Astrocyte of the cerebellum (primary cell): ENCODE measurements at regions not wholly inside any gene's neighbourhood (a gene's known extent, or its start where the extent isn't known, plus 50 kb on each side); places are given as distances from the start of the nearest gene placed in this dataset.

Experiments used
- DNase-seq: peaks from one replicate; pipeline ENCODE4 v3.0.0-alpha.2; 2011; ENCODE audit warnings: low read depth
- H3K4me3 ChIP-seq: 2 replicates; pipeline ENCODE4 v1.5.1; 2011; ENCODE audit warnings: mild to moderate bottlenecking, low read depth, low read length, moderate library complexity
- in situ Hi-C: cut with HindIII; loops from 2 replicates; pipeline ENCODE4 v1.10.0; 2017; ENCODE audit warnings: low sequenced_read_pairs
- TF ChIP-seq, protein P1 (sequence below): IDR thresholded peaks from 2 replicates; pipeline ENCODE4 v1.5.1; 2012; ENCODE audit warnings: low read length, low read depth, moderate library complexity, mild to moderate bottlenecking; ENCODE audit errors: missing control alignments

DNA sequence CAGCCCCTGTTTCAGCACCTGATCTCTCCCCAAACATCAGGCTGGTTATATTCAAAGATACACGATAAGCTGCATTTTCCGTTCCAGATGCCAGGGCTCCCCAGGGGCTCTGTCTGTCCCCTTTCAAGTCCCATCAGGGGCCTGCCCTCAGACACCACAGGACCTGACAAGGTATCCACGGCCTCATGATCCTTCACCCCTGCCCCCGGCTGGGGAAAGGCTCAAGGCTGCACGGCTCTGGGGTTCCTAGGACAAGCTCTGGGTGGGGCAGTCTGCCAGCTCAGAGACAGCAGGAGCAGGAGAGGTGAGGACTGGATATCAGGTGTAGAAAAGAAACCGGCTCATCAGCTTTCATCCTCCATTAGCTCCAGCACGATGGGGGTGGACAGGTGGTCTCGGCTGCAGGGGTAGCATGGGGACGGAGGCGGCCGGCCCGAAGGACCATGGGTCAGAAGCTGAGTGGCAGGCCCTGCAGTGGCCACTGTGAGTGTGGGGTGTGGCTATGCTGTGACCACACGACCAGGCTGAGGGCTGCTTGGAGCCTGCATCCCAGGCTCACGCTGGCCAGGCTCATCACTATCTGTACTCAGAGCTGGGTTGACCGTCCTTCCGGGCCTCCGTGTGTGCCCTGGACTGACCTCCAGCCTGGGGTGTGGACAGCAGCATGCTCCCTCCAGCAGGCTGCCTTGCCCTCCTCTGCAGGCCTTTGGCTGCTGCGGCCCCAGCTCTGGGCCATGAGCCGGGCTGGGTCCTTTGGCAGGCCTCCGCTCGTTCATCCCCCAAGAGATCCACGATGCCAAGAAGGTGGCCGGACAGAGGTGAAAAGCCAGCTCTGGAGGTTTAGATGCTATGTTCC, 386.2 kb downstream of the THBS2 start:
- TF ChIP-seq, protein P1, sequence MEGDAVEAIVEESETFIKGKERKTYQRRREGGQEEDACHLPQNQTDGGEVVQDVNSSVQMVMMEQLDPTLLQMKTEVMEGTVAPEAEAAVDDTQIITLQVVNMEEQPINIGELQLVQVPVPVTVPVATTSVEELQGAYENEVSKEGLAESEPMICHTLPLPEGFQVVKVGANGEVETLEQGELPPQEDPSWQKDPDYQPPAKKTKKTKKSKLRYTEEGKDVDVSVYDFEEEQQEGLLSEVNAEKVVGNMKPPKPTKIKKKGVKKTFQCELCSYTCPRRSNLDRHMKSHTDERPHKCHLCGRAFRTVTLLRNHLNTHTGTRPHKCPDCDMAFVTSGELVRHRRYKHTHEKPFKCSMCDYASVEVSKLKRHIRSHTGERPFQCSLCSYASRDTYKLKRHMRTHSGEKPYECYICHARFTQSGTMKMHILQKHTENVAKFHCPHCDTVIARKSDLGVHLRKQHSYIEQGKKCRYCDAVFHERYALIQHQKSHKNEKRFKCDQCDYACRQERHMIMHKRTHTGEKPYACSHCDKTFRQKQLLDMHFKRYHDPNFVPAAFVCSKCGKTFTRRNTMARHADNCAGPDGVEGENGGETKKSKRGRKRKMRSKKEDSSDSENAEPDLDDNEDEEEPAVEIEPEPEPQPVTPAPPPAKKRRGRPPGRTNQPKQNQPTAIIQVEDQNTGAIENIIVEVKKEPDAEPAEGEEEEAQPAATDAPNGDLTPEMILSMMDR = no peak
- H3K4me3 ChIP-seq = no peak overlapping the region
- in situ Hi-C loops = no loop called here
- DNase-seq = no peak

DNA sequence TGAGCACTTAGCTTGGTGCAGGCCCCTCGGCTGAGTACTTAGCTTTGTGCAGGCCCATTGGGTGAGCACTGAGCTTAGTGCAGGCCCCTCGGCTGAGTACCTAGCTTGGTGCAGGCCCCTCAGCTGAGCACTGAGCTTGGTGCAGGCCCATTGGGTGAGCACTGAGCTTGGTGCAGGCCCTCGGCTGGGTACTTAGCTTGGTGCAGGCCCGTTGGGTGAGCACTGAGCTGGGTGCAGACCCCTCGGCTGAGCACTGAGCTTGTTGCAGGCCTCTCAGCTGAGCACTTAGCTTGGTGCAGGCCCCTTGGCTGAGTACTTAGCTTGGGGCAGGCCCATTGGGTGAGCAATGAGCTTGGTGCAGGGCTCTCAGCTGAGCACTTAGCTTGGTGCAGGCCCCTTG, 387.1 kb downstream of the THBS2 start:
- in situ Hi-C loops = no loop called here
- H3K4me3 ChIP-seq = no peak overlapping the region
- no peak for DNase-seq
- TF ChIP-seq, protein P1 = no peak

DNA sequence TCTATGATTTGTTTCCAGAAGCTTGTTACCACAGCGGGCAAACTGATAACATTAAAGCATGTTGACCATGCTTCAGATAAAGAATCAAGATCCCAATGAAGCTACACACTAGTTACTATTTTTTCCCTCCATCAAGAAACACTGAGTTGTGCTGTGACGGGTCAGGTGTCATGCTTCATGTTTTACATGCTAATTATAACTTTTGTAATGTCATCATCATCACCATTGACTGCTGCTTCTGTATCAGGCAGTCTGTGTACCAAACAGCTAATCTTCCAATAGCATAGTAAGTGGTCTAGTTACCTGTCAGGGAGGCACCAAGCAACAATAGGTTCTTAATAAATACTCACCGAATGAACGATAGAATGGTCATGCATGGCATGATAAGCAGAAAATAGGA, 388.1 kb downstream of the THBS2 start:
- H3K4me3 ChIP-seq = no peak overlapping the region
- TF ChIP-seq, protein P1 = no peak
- no peak for DNase-seq
- in situ Hi-C loops = no loop called here

- H3K4me3 ChIP-seq = no peak overlapping the region
- in situ Hi-C loops = no loop called here
- TF ChIP-seq, protein P1 = no peak
- no peak for DNase-seq
Observed at GRCh38 chr6:168864541-168865460, 388.8 kb downstream of the THBS2 start.

DNA sequence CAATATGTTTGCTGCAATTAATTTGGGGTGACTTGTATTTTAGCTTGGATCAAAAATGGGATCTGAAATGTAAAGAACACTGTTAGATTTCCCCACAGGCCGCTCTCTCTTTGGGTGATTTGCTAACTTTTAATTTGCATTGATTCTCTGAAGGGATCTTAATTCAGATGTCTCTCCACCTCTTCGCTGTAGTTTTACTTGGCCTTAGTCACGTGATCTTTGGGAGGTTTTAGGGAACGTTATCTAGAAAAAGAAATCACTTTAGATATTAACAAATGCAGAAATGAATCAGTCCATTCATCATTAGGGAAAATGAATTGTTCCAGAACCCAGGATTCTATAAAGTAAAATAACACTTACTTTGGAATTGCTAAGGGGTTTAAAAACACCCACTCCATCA, 390.2 kb downstream of the THBS2 start:
- TF ChIP-seq, protein P1 = no peak
- DNase-seq = no peak
- in situ Hi-C loops = no loop called here
- no peak overlapping the region for H3K4me3 ChIP-seq

- no peak for DNase-seq
- in situ Hi-C loops = no loop called here
- no peak overlapping the region for H3K4me3 ChIP-seq
- TF ChIP-seq, protein P1 = no peak
Observed at GRCh38 chr6:168862346-168862980, 391.2 kb downstream of the THBS2 start.
